SK-N-SH (cell line): ENCODE measurements at regions not wholly inside any gene's neighbourhood (a gene's known extent, or its start where the extent isn't known, plus 50 kb on each side); places are given as distances from the start of the nearest gene placed in this dataset.

Source experiments
- CTCF ChIP-seq: fragments of 200-600 bp; sonication (generic); IDR thresholded peaks from 2 replicates; pipeline ENCODE4 v1.6.1; 2017; ENCODE audit warnings: antibody characterized with exemption, mild to moderate bottlenecking, moderate library complexity
- EP300 ChIP-seq, 2 experiments: IDR thresholded peaks; 2 replicates each; pipeline versions ENCODE4 v1.4.0 to v1.6.1; 2012; ENCODE audit warnings: borderline replicate concordance in 1 of 2, low read depth in 1 of 2, low read length in 1 of 2
- FOXM1 ChIP-seq: IDR thresholded peaks from 2 replicates; pipeline ENCODE4 v1.4.0; 2012; ENCODE audit warnings: low read depth, mild to moderate bottlenecking
- NRF1 ChIP-seq: IDR thresholded peaks from 2 replicates; pipeline ENCODE4 v1.6.1; 2012; ENCODE audit warnings: low read depth, mild to moderate bottlenecking, low read length
- POLR2AphosphoS5 ChIP-seq: IDR thresholded peaks from 2 replicates; pipeline ENCODE4 v1.6.1; 2012; ENCODE audit warnings: low read depth, low read length
- RAD21 ChIP-seq: IDR thresholded peaks from 2 replicates; pipeline ENCODE4 v1.6.1; 2012; ENCODE audit warnings: mild to moderate bottlenecking, low read length
- RCOR1 ChIP-seq: fragments of 150-350 bp; IDR thresholded peaks from 2 replicates; pipeline ENCODE4 v1.6.1; 2017; ENCODE audit warnings: antibody characterized with exemption, low read length
- RXRA ChIP-seq: IDR thresholded peaks from 2 replicates; pipeline ENCODE4 v1.4.0; 2012; ENCODE audit warnings: low read depth, mild to moderate bottlenecking, borderline replicate concordance
- TF ChIP-seq, protein P1 (sequence below): IDR thresholded peaks from 2 replicates; pipeline ENCODE4; 2012
- TF ChIP-seq, protein P2 (sequence below): IDR thresholded peaks from 2 replicates; pipeline ENCODE4 v1.4.0; 2012; ENCODE audit warnings: low read depth, borderline replicate concordance
- TF ChIP-seq, protein P3 (sequence below): fragments of 150-350 bp; IDR thresholded peaks from 2 replicates; pipeline ENCODE4 v1.6.1; 2017; ENCODE audit warnings: antibody characterized with exemption, low read length, low read depth, borderline replicate concordance

GRCh38 chr20:57066126-57066900 lies 200.1 kb downstream of the BMP7 start:
- TF ChIP-seq EP300 (IDR thresholded peaks at IDR 0.05; ENCODE audit: borderline replicate concordance in 1 of 2, low read depth in 1 of 2, low read length in 1 of 2), result no peak
- no peak for TF ChIP-seq CTCF
- TF ChIP-seq, protein P1, sequence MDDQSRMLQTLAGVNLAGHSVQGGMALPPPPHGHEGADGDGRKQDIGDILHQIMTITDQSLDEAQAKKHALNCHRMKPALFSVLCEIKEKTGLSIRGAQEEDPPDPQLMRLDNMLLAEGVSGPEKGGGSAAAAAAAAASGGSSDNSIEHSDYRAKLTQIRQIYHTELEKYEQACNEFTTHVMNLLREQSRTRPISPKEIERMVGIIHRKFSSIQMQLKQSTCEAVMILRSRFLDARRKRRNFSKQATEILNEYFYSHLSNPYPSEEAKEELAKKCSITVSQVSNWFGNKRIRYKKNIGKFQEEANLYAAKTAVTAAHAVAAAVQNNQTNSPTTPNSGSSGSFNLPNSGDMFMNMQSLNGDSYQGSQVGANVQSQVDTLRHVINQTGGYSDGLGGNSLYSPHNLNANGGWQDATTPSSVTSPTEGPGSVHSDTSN, result no peak
- no peak for TF ChIP-seq POLR2AphosphoS5
- TF ChIP-seq, protein P2, sequence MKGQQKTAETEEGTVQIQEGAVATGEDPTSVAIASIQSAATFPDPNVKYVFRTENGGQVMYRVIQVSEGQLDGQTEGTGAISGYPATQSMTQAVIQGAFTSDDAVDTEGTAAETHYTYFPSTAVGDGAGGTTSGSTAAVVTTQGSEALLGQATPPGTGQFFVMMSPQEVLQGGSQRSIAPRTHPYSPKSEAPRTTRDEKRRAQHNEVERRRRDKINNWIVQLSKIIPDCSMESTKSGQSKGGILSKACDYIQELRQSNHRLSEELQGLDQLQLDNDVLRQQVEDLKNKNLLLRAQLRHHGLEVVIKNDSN, result no peak
- TF ChIP-seq RXRA, result no peak
- TF ChIP-seq, protein P3, sequence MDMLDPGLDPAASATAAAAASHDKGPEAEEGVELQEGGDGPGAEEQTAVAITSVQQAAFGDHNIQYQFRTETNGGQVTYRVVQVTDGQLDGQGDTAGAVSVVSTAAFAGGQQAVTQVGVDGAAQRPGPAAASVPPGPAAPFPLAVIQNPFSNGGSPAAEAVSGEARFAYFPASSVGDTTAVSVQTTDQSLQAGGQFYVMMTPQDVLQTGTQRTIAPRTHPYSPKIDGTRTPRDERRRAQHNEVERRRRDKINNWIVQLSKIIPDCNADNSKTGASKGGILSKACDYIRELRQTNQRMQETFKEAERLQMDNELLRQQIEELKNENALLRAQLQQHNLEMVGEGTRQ, result no peak
- TF ChIP-seq FOXM1, result no peak
- TF ChIP-seq RCOR1, result no peak
- no peak for TF ChIP-seq NRF1
- no peak for TF ChIP-seq RAD21
